Colonic mucosa (tissue), 4 donors: ENCODE measurements at regions not wholly inside any gene's neighbourhood (a gene's known extent, or its start where the extent isn't known, plus 50 kb on each side); places are given as distances from the start of the nearest gene placed in this dataset.
"Not testable (repeated sequence)": the region's sequence is repeated elsewhere in the genome, so short reads cannot be mapped to it uniquely, and the experiment has no call there.

Source experiments
- DNase-seq: peaks from one replicate; pipeline ENCODE4 v3.0.0-alpha.2; 2020
- H3K27ac ChIP-seq: fragments of 200-600 bp; one replicate; pipeline ENCODE4 v1.8.0; 2021
- H3K27me3 ChIP-seq: fragments of 200-600 bp; one replicate; pipeline ENCODE4 v1.8.0; 2021
- H3K36me3 ChIP-seq: fragments of 200-600 bp; one replicate; pipeline ENCODE4 v1.8.0; 2021
- H3K4me1 ChIP-seq: fragments of 200-600 bp; one replicate; pipeline ENCODE4 v1.8.0; 2021; ENCODE audit warnings: mild to moderate bottlenecking
- H3K4me3 ChIP-seq: fragments of 200-600 bp; one replicate; pipeline ENCODE4 v1.8.0; 2021
- H3K9ac ChIP-seq, 2 donors: one replicate each; pipeline ENCODE4 v1.7.0; 2013; ENCODE audit warnings: control low read depth in 2 of 2, low read depth in 2 of 2, low read length in 2 of 2
- H3K9me3 ChIP-seq: fragments of 200-600 bp; one replicate; pipeline ENCODE4 v1.8.0; 2021
- intact Hi-C: fragments of 100-400 bp; cut with DNase I; formaldehyde crosslinking; loops from one replicate; pipeline ENCODE4 v1.14.1; 2022
- TF ChIP-seq, protein P1 (sequence below): fragments of 200-600 bp; IDR thresholded peaks from one replicate; pipeline ENCODE4 v1.8.0; 2022; ENCODE audit warnings: antibody characterized with exemption, mild to moderate bottlenecking
- donor health status: healthy.
- donor health status: DM: no; HTN: no; CAD: no.
- donor health status: DM: no; HTN: no; CAD: no.

DNA sequence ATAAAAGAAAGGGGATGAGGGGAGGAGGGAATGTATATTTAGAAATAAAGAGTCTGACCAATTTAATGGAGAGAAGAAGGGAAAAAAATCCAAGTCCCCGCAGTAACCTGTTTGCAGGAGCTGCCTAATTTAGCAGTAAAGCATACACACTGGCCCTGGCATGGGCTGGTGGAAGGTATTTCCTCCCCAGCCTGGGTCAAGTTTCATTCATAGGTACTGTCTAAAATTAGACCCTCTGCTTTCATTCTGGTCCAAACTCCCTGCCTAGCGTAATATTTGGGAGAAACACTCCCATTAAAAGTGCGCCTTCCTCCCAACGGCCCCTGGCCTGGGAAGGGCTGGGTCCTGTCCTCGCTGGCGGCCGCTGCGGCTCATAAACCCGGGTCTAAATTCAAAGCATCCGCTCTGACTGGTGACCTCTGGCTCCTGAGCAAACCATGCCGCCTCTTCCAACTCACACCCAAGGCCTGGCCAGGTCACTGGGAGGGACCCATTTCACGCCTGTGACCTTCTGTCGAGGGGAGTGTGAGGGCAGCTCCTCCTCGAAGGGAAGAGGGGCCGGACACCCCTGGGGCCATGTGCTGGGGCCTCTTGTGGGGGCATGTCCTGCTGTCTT is 123.2 kb downstream of the FGF18 start:
- H3K9me3 ChIP-seq: no peaks in the 10 kb centered on the region
- no peaks in the 10 kb centered on the region for H3K4me1 ChIP-seq
- H3K27me3 ChIP-seq: no peaks in the 10 kb centered on the region
- no peak overlapping the region for H3K9ac ChIP-seq
- H3K27ac ChIP-seq: no peak overlapping the region
- TF ChIP-seq, protein P1, sequence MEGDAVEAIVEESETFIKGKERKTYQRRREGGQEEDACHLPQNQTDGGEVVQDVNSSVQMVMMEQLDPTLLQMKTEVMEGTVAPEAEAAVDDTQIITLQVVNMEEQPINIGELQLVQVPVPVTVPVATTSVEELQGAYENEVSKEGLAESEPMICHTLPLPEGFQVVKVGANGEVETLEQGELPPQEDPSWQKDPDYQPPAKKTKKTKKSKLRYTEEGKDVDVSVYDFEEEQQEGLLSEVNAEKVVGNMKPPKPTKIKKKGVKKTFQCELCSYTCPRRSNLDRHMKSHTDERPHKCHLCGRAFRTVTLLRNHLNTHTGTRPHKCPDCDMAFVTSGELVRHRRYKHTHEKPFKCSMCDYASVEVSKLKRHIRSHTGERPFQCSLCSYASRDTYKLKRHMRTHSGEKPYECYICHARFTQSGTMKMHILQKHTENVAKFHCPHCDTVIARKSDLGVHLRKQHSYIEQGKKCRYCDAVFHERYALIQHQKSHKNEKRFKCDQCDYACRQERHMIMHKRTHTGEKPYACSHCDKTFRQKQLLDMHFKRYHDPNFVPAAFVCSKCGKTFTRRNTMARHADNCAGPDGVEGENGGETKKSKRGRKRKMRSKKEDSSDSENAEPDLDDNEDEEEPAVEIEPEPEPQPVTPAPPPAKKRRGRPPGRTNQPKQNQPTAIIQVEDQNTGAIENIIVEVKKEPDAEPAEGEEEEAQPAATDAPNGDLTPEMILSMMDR: no peak
- H3K36me3 ChIP-seq: no peaks in the 10 kb centered on the region
- H3K4me3 ChIP-seq: no peak overlapping the region
- intact Hi-C loops: no loop called here
- DNase-seq: no peak

DNA sequence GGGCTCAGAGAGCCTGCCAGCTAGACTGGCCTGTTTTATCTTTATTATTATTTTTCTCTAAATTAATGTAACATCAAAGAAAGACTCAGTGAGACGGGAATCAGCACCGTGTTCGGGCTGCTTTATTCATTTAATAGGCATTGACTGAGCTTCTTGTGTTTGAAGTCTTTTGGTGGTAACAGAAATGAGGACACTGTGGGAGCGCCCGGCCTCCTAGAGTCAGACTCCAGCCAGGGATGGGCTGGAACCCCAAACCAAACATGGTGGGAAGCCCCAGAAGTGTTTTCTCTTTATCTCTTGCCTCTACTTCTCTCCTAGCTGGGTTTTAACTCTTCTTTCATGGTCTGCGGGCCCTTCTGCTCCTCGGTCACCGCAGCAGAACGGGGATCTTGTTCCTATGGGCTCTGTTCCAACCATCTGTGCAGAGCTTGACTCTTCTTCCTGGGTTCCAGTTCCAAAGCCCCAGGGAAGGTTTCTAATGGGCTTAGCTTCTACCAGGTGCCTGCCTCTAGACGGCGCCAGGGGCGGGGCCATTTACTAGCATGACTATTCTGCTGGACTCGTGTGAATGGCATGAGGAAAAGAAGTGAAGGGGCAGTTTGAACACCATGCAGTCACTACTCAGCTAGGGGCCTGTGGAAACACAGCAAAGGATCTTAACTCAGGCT is 123.8 kb downstream of the FGF18 start:
- TF ChIP-seq, protein P1: no peak
- Histone ChIP-seq H3K27me3 (no peaks in the 10 kb centered on the region), H3K4me1 (no peaks in the 10 kb centered on the region), H3K9me3 (no peaks in the 10 kb centered on the region), H3K36me3 (no peaks in the 10 kb centered on the region), H3K27ac (no peak overlapping the region), H3K4me3 (no peak overlapping the region), H3K9ac (no peak overlapping the region)
- DNase-seq: no peak
- intact Hi-C loops: no loop called here

DNA sequence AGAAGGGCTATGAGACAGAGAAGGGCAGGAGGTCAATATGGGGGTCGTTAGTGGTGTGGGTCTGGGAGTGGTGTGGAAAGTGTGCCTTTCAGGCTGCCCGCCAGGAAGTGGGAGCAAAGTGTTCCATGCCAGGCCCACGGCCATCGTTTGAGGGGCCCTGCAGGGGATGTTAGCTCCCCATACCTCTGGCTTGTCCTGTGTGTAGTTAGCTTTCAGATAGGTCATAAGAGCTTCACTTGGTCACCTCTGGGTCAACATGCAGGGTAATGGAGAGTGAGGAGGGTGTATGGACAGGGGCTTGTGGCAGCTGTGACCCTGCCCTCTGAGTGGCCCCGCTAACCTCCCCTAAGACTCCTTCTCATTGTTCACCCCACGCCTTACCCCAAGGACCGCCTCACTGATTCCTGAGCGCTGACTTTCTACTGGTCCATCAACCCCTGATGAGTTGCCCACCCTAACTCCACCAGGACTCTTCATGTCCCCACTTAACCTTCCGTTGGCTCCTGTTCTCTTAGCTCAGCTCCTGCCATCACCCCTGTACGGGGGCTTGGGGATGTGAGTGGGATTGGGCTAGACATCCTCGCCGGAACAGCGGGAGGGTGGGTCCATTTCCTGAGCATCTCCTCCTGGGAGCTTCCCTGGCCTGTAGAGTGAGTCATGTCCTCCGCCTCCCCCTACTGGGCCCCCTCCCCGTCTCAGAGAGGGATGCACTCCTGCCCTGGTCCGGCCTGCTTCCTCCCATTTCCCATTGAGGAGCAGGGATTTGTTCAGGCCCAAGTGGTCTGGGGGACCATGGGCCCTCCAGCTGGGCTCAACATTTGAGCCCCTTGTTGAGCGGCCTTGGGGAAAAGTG is 125.7 kb downstream of the FGF18 start:
- no peak for DNase-seq
- no peak overlapping the region for H3K4me3 ChIP-seq
- TF ChIP-seq, protein P1: no peak
- no peaks in the 10 kb centered on the region for H3K36me3 ChIP-seq
- H3K4me1 ChIP-seq: no peaks in the 10 kb centered on the region
- no peak overlapping the region for H3K9ac ChIP-seq
- intact Hi-C loops: no loop called here
- H3K27me3 ChIP-seq: no peaks in the 10 kb centered on the region
- no peaks in the 10 kb centered on the region for H3K9me3 ChIP-seq
- H3K27ac ChIP-seq: no peak overlapping the region

DNA sequence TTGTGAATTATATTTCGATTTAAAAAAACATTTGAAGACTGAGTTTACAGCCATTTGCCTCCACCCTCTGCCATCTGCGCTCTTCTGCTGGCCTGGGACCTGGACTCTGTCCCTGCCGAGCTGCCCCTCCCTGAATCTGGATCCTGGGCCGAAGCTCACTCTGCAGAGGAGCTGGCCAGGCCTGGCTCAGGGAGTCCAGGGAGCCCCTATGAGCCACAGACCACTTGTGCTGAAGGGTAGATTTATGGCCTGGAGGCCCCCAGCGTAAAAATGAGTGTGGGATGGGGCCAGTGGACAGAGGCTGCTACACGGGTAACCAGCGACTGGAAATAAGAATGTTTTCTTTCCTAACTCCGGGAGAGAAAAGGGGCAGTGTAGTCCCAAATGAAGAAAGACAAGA is 129.8 kb downstream of the FGF18 start:
- TF ChIP-seq, protein P1: no peak
- no peak for DNase-seq

DNA sequence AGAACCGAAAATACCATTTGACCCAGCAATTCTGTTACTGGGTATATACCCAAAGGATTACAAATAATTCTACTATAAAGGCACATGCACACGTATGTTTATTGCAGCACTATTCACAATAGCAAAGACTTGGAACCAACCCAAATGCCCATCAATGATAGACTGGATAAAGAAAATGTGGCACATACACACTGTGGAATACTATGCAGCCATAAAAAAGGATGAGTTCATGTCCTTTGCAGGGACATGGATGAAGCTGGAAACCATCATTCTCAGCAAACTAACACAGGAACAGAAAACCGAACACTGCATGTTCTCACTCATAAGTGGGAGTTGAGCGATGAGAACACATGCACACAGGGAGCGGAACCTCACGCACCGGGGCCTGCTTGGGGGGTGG is 134.4 kb downstream of the FGF18 start:
- not testable (repeated sequence) for H3K27me3 ChIP-seq

More for the DNA sequence above, 129.8 kb downstream of the FGF18 start:
- Histone ChIP-seq H3K9me3 (no peaks in the 10 kb centered on the region), H3K36me3 (no peaks in the 10 kb centered on the region), H3K27ac (no peak overlapping the region), H3K9ac (no peak overlapping the region), H3K27me3 (no peaks in the 10 kb centered on the region), H3K4me3 (no peak overlapping the region), H3K4me1 (no peaks in the 10 kb centered on the region)
- intact Hi-C loops: no loop called here

More for the DNA sequence above, 134.4 kb downstream of the FGF18 start:
- intact Hi-C loops, H3K9ac ChIP-seq, H3K9me3 ChIP-seq, H3K4me3 ChIP-seq, H3K36me3 ChIP-seq, H3K27ac ChIP-seq, H3K4me1 ChIP-seq, DNase-seq: not testable (repeated sequence)
